Small intestine (tissue), 7 donors: ENCODE measurements at regions not wholly inside any gene's neighbourhood (a gene's known extent, or its start where the extent isn't known, plus 50 kb on each side); places are given as distances from the start of the nearest gene placed in this dataset.
"Not testable (repeated sequence)": the region's sequence is repeated elsewhere in the genome, so short reads cannot be mapped to it uniquely, and the experiment has no call there.

ENCODE experiments used
- DNase-seq, 2 donors: peaks; one replicate each; pipeline versions ENCODE4 v3.0.0 to v3.0.0-alpha.2; 2013
- FAIRE-seq: peaks from 2 replicates; lab custom pipeline; 2012; peaks lifted over from hg19 to GRCh38; lab: Jason Lieb, UNC
- H3K27ac ChIP-seq, 3 donors: one replicate each; pipeline ENCODE4 v1.5.1; 2013; ENCODE audit warnings: low read length in 2 of 3, mild to moderate bottlenecking in 2 of 3, control low read depth in 1 of 3, inconsistent platforms in 1 of 3, low read depth in 1 of 3, moderate library complexity in 1 of 3
- H3K27me3 ChIP-seq, 3 donors: one replicate each; pipeline ENCODE4 v1.6.1; 2013; ENCODE audit warnings: low read length in 3 of 3, inconsistent platforms in 1 of 3; ENCODE audit not compliant: control insufficient read depth in 3 of 3, insufficient read depth in 3 of 3
- H3K36me3 ChIP-seq, 3 donors: one replicate each; pipeline ENCODE4 v1.6.1; 2013; ENCODE audit warnings: low read length in 3 of 3, inconsistent platforms in 1 of 3, low read depth in 1 of 3, mild to moderate bottlenecking in 1 of 3, moderate library complexity in 1 of 3; ENCODE audit not compliant: control insufficient read depth in 3 of 3, insufficient read depth in 2 of 3
- H3K4me1 ChIP-seq, 3 donors: one replicate each; pipeline ENCODE4 v1.6.1; 2013; ENCODE audit warnings: low read length in 2 of 3, inconsistent platforms in 1 of 3, low read depth in 1 of 3, mild to moderate bottlenecking in 1 of 3, moderate library complexity in 1 of 3; ENCODE audit not compliant: control insufficient read depth in 3 of 3, insufficient read depth in 2 of 3
- H3K4me3 ChIP-seq, 3 donors: one replicate each; pipeline ENCODE4 v1.5.1; 2013; ENCODE audit warnings: low read length in 3 of 3, control low read depth in 1 of 3, inconsistent platforms in 1 of 3, low read depth in 1 of 3, mild to moderate bottlenecking in 1 of 3, moderate library complexity in 1 of 3
- H3K9me3 ChIP-seq, 2 donors: one replicate each; pipeline ENCODE4 v1.6.1; 2013; ENCODE audit warnings: low read depth in 1 of 2, low read length in 1 of 2; ENCODE audit not compliant: control insufficient read depth in 2 of 2, insufficient read depth in 1 of 2
- WGBS, 3 donors: extraction: QIAGEN DNeasy Blood & Tissue Kit; methylation state at CpG; one replicate each; pipeline ENCODE4 v1.1.7; 2013; 5-methylcytosine and 5-hydroxymethylcytosine counted together
- donor health status: healthy with polysubstance abuse.
- donor health status: control.
- donor health status: control.
- donor health status: Bipolar disorder and iron deficiency.
- donor health status: healthy.

- Histone ChIP-seq H3K27me3 (peaks cover 0 to 3% (median 3%) of the 10 kb centered on the region in 3 donors), H3K27ac (no peak overlapping the region)
- no peak for FAIRE-seq
These were observed 84.0 kb downstream of the NSUN2 start for GRCh38 chr5:6548756-6549285.

GRCh38 chr5:6547926-6548519, 84.8 kb downstream of the NSUN2 start:
- WGBS, 3 donors, result 50 to 67% (median 51%) methylated on average over 7 of the region's 7 CpGs
- H3K27me3 ChIP-seq, FAIRE-seq, DNase-seq, H3K9me3 ChIP-seq, H3K36me3 ChIP-seq, H3K4me1 ChIP-seq, H3K27ac ChIP-seq, H3K4me3 ChIP-seq: not testable (repeated sequence)

More at GRCh38 chr5:6548756-6549285, 84.0 kb downstream of the NSUN2 start:
- no peak overlapping the region for H3K4me3 ChIP-seq
- no peaks in the 10 kb centered on the region for H3K4me1 ChIP-seq
- 59 to 73% (median 71%) methylated on average over 9 of the region's 9 CpGs for WGBS, 3 donors
- DNase-seq, result no peak
- H3K36me3 ChIP-seq, result no peaks in the 10 kb centered on the region
- no peaks in the 10 kb centered on the region for H3K9me3 ChIP-seq

- WGBS, 3 donors, result 76 to 84% (median 80%) methylated on average over 5 of the region's 5 CpGs
- FAIRE-seq (no peak), DNase-seq (no peak)
- no peaks in the 10 kb centered on the region for H3K4me1 ChIP-seq
- no peak overlapping the region for H3K27ac ChIP-seq
- no peaks in the 10 kb centered on the region for H3K9me3 ChIP-seq
- no peaks in the 10 kb centered on the region for H3K36me3 ChIP-seq
- peaks cover 0 to 3% (median 3%) of the 10 kb centered on the region in 3 donors for H3K27me3 ChIP-seq
- no peak overlapping the region for H3K4me3 ChIP-seq
These were observed 85.3 kb downstream of the NSUN2 start for GRCh38 chr5:6547498-6547897.

- DNase-seq (no peak), FAIRE-seq (no peak)
- no peaks in the 10 kb centered on the region for H3K9me3 ChIP-seq
- H3K27ac ChIP-seq, result peak overlapping the region in 1 of 3 donors; percentile 22
- no peaks in the 10 kb centered on the region for H3K4me1 ChIP-seq
- no peak overlapping the region for H3K4me3 ChIP-seq
- WGBS, 3 donors, result 58 to 63% (median 62%) methylated on average over 24 of the region's 24 CpGs
- H3K27me3 ChIP-seq, result peaks cover 0 to 3% (median 3%) of the 10 kb centered on the region in 3 donors
- no peaks in the 10 kb centered on the region for H3K36me3 ChIP-seq
These were observed 86.8 kb downstream of the NSUN2 start for GRCh38 chr5:6545770-6546690.

GRCh38 chr5:6545036-6545693, 87.7 kb downstream of the NSUN2 start:
- Histone ChIP-seq H3K27me3 (peaks cover 0 to 3% (median 3%) of the 10 kb centered on the region in 3 donors), H3K4me1 (no peaks in the 10 kb centered on the region), H3K36me3 (no peaks in the 10 kb centered on the region), H3K27ac (no peak overlapping the region), H3K9me3 (no peaks in the 10 kb centered on the region), H3K4me3 (no peak overlapping the region)
- DNase-seq, result no peak
- FAIRE-seq, result no peak
- 66 to 75% (median 72%) methylated on average over 12 to 14 of the region's 14 CpGs for WGBS, 3 donors

- DNase-seq (no peak), FAIRE-seq (no peak)
- peaks cover 0 to 3% (median 3%) of the 10 kb centered on the region in 3 donors for H3K27me3 ChIP-seq
- 73 to 82% (median 80%) methylated on average over 5 of the region's 5 CpGs for WGBS, 3 donors
- H3K9me3 ChIP-seq, result no peaks in the 10 kb centered on the region
- H3K27ac ChIP-seq, result no peak overlapping the region
- no peak overlapping the region for H3K4me3 ChIP-seq
- H3K4me1 ChIP-seq, result no peaks in the 10 kb centered on the region
- no peaks in the 10 kb centered on the region for H3K36me3 ChIP-seq
These were observed 88.3 kb downstream of the NSUN2 start for GRCh38 chr5:6544561-6544935.
